GM10266 (cell line): ENCODE measurements at regions not wholly inside any gene's neighbourhood (a gene's known extent, or its start where the extent isn't known, plus 50 kb on each side); places are given as distances from the start of the nearest gene placed in this dataset.

ENCODE experiments used
- DNase-seq: peaks from one replicate; pipeline ENCODE4 v3.0.0; 2012; ENCODE audit errors: extremely low spot score
- CTCF ChIP-seq: IDR thresholded peaks from 2 replicates; pipeline ENCODE4 v1.5.1; 2012; ENCODE audit warnings: mild to moderate bottlenecking, low read depth; ENCODE audit not compliant: control insufficient read depth, insufficient read depth; ENCODE audit errors: missing control alignments

GRCh38 chr3:70658513-70659310, 346.3 kb upstream of the MDFIC2 start:
- no peak for TF ChIP-seq CTCF
- DNase-seq: no peak

- DNase-seq: no peak
- no peak for TF ChIP-seq CTCF
Measured at GRCh38 chr3:70657454-70657853, 345.0 kb upstream of the MDFIC2 start.

GRCh38 chr3:70647823-70648222, 335.4 kb upstream of the MDFIC2 start:
- DNase-seq: no peak
- TF ChIP-seq CTCF: no peak

- no peak for TF ChIP-seq CTCF
- no peak for DNase-seq
Measured at GRCh38 chr3:70647094-70647493, 334.7 kb upstream of the MDFIC2 start.

- no peak for TF ChIP-seq CTCF
- no peak for DNase-seq
Measured at GRCh38 chr3:70646635-70647034, 334.2 kb upstream of the MDFIC2 start.

GRCh38 chr3:70640481-70640880, 328.0 kb upstream of the MDFIC2 start:
- DNase-seq: no peak
- TF ChIP-seq CTCF: no peak

GRCh38 chr3:70635301-70635700, 322.9 kb upstream of the MDFIC2 start:
- no peak for DNase-seq
- TF ChIP-seq CTCF: no peak
